ENCODE measurements at regions not wholly inside any gene's neighbourhood (a gene's known extent, or its start where the extent isn't known, plus 50 kb on each side); places are given as distances from the start of the nearest gene placed in this dataset.

DNA sequence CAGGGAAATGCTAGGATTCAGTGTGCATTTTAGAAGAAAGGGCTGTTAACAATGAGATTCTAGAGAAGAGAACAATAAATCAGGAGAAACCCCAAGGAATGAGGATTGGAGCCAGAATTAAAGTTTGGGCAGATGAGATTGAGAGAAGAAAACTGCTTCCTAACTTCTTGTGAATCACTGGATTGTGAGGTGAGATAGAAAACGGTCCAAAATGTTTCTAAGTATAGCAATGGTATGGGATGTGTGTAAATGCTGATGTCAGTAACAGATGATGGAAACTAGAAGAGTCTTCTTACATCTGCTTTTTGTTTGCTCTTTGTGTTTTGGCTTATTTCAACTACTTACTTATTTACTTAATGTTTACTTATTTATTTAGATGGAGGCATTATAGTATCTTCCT lies 123.0 kb downstream of the KCNJ2 start:
- TF ChIP-seq, protein P1, sequence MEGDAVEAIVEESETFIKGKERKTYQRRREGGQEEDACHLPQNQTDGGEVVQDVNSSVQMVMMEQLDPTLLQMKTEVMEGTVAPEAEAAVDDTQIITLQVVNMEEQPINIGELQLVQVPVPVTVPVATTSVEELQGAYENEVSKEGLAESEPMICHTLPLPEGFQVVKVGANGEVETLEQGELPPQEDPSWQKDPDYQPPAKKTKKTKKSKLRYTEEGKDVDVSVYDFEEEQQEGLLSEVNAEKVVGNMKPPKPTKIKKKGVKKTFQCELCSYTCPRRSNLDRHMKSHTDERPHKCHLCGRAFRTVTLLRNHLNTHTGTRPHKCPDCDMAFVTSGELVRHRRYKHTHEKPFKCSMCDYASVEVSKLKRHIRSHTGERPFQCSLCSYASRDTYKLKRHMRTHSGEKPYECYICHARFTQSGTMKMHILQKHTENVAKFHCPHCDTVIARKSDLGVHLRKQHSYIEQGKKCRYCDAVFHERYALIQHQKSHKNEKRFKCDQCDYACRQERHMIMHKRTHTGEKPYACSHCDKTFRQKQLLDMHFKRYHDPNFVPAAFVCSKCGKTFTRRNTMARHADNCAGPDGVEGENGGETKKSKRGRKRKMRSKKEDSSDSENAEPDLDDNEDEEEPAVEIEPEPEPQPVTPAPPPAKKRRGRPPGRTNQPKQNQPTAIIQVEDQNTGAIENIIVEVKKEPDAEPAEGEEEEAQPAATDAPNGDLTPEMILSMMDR (conservative IDR thresholded peaks at IDR 0.05), result no peak
- no peak for TF ChIP-seq EZH2 (IDR thresholded peaks at IDR 0.05; ENCODE audit: low read depth)

Measured in PC-9 (cell line).